PC-9 (cell line): ENCODE measurements at regions not wholly inside any gene's neighbourhood (a gene's known extent, or its start where the extent isn't known, plus 50 kb on each side); places are given as distances from the start of the nearest gene placed in this dataset.

Experiments
- EZH2 ChIP-seq: fragments of 200-600 bp; sonication (generic); IDR thresholded peaks from 2 replicates; pipeline ENCODE4 v1.8.0; 2017; ENCODE audit warnings: antibody characterized with exemption, low read depth
- TF ChIP-seq, protein P1 (sequence below): fragments of 200-600 bp; sonication (generic); conservative IDR thresholded peaks from 2 replicates; pipeline ENCODE4 v1.6.1; 2017; ENCODE audit warnings: mixed run types, antibody characterized with exemption, mild to moderate bottlenecking, moderate library complexity

DNA sequence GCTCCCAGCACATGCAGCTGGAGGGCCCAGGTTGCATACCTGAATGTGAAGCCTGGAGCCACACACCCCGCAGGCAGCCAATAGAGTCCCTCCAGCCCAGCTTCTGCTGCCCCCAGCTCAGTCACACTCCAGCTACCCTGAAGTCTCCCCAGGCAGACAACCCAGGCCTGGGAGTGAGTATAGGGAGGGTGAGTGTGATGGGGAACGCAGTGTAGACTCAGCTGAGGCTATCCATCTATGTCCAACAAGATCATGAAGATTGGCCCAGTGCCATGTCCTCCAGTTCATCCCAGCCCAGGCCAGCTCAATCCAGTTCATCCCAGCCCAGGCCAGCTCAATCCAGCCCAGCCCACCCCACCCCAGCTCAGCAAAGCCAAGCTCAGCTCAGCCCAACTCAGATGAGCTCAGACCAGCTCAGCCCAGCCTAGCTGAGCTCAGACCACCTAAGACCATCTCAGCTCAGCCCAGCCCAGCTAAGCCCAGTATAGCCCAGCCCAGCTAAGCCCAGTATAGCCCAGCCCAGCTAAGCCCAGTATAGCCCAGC is 330.4 kb downstream of the TMEM121 start:
- no peak for TF ChIP-seq EZH2
- TF ChIP-seq, protein P1, sequence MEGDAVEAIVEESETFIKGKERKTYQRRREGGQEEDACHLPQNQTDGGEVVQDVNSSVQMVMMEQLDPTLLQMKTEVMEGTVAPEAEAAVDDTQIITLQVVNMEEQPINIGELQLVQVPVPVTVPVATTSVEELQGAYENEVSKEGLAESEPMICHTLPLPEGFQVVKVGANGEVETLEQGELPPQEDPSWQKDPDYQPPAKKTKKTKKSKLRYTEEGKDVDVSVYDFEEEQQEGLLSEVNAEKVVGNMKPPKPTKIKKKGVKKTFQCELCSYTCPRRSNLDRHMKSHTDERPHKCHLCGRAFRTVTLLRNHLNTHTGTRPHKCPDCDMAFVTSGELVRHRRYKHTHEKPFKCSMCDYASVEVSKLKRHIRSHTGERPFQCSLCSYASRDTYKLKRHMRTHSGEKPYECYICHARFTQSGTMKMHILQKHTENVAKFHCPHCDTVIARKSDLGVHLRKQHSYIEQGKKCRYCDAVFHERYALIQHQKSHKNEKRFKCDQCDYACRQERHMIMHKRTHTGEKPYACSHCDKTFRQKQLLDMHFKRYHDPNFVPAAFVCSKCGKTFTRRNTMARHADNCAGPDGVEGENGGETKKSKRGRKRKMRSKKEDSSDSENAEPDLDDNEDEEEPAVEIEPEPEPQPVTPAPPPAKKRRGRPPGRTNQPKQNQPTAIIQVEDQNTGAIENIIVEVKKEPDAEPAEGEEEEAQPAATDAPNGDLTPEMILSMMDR = no peak
